Neural cell (in vitro differentiated cells): ENCODE measurements at regions not wholly inside any gene's neighbourhood (a gene's known extent, or its start where the extent isn't known, plus 50 kb on each side); places are given as distances from the start of the nearest gene placed in this dataset.

Experiments used
- EP300 ChIP-seq: fragments of 450-650 bp; conservative IDR thresholded peaks from 2 replicates; pipeline ENCODE4 v1.6.1; 2014; ENCODE audit warnings: antibody characterized with exemption, mild to moderate bottlenecking, moderate library complexity; ENCODE audit not compliant: poor library complexity, severe bottlenecking
- EZH2 ChIP-seq: fragments of 200-600, 300-800 bp; shearing (Covaris generic), sonication (generic); IDR thresholded peaks from 2 replicates; pipeline ENCODE4 v1.6.1; 2014; ENCODE audit warnings: antibody characterized with exemption, low read length, borderline replicate concordance, mild to moderate bottlenecking; ENCODE audit not compliant: insufficient read depth, poor library complexity, severe bottlenecking
- POLR2AphosphoS5 ChIP-seq: IDR thresholded peaks from 2 replicates; pipeline ENCODE4 v1.6.1; 2012
- TF ChIP-seq, protein P1 (sequence below): IDR thresholded peaks from 2 replicates; pipeline ENCODE4 v1.6.1; 2012; ENCODE audit warnings: borderline replicate concordance
- TF ChIP-seq, protein P2 (sequence below): fragments of 450-650 bp; IDR thresholded peaks from 2 replicates; pipeline ENCODE4 v1.5.1; 2014; ENCODE audit warnings: antibody characterized with exemption, mild to moderate bottlenecking, moderate library complexity; ENCODE audit not compliant: poor library complexity, severe bottlenecking

DNA sequence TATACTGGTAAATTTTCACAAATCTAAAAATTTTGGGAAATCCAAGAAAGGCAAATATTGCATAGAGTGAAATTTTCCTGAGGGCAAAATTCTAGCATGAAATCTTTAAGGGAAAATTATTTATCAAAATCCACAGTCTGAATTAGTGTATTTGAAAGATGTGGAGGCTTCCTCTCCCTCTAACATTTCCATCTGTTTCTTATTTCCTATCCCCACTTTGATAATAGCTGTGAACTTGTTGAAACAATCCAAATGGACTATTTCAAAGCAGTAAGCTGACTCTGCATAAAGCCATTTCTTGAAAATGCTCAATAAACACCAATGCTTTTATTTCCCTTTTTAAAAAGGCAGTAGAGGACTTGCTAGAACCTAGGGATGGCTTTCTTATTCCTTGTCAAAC is 107.3 kb upstream of the PABPC4L start:
- TF ChIP-seq, protein P1, sequence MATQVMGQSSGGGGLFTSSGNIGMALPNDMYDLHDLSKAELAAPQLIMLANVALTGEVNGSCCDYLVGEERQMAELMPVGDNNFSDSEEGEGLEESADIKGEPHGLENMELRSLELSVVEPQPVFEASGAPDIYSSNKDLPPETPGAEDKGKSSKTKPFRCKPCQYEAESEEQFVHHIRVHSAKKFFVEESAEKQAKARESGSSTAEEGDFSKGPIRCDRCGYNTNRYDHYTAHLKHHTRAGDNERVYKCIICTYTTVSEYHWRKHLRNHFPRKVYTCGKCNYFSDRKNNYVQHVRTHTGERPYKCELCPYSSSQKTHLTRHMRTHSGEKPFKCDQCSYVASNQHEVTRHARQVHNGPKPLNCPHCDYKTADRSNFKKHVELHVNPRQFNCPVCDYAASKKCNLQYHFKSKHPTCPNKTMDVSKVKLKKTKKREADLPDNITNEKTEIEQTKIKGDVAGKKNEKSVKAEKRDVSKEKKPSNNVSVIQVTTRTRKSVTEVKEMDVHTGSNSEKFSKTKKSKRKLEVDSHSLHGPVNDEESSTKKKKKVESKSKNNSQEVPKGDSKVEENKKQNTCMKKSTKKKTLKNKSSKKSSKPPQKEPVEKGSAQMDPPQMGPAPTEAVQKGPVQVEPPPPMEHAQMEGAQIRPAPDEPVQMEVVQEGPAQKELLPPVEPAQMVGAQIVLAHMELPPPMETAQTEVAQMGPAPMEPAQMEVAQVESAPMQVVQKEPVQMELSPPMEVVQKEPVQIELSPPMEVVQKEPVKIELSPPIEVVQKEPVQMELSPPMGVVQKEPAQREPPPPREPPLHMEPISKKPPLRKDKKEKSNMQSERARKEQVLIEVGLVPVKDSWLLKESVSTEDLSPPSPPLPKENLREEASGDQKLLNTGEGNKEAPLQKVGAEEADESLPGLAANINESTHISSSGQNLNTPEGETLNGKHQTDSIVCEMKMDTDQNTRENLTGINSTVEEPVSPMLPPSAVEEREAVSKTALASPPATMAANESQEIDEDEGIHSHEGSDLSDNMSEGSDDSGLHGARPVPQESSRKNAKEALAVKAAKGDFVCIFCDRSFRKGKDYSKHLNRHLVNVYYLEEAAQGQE = no peak
- TF ChIP-seq, protein P2, sequence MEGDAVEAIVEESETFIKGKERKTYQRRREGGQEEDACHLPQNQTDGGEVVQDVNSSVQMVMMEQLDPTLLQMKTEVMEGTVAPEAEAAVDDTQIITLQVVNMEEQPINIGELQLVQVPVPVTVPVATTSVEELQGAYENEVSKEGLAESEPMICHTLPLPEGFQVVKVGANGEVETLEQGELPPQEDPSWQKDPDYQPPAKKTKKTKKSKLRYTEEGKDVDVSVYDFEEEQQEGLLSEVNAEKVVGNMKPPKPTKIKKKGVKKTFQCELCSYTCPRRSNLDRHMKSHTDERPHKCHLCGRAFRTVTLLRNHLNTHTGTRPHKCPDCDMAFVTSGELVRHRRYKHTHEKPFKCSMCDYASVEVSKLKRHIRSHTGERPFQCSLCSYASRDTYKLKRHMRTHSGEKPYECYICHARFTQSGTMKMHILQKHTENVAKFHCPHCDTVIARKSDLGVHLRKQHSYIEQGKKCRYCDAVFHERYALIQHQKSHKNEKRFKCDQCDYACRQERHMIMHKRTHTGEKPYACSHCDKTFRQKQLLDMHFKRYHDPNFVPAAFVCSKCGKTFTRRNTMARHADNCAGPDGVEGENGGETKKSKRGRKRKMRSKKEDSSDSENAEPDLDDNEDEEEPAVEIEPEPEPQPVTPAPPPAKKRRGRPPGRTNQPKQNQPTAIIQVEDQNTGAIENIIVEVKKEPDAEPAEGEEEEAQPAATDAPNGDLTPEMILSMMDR = no peak
- TF ChIP-seq EZH2 (no peak), EP300 (no peak), POLR2AphosphoS5 (no peak)
